ENCODE measurements at regions not wholly inside any gene's neighbourhood (a gene's known extent, or its start where the extent isn't known, plus 50 kb on each side); places are given as distances from the start of the nearest gene placed in this dataset.

DNA sequence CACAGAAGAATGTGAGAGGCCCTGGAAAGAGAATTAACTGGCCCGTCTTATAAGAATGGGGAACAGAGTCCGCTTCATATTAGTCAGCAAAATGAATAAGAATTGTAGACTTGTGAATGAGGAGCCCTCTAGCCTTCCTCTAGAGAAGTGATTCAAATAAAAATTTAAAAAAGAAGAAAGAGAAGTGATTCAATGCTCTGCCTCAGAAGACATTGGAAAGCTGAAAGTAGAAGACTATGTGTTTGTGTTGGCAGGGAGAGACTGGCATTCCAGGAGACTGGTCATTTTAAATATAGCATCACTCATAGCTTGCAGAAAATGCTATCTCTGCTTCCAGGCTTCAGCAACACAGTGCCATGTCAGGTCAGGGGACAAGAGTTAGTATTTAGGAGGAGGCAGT, 190.6 kb upstream of the HS3ST3A1 start:
- TF ChIP-seq POLR2A (IDR thresholded peaks at IDR 0.05) (no peak), POLR2AphosphoS5 (IDR thresholded peaks at IDR 0.05) (no peak)
- TF ChIP-seq, protein P1, sequence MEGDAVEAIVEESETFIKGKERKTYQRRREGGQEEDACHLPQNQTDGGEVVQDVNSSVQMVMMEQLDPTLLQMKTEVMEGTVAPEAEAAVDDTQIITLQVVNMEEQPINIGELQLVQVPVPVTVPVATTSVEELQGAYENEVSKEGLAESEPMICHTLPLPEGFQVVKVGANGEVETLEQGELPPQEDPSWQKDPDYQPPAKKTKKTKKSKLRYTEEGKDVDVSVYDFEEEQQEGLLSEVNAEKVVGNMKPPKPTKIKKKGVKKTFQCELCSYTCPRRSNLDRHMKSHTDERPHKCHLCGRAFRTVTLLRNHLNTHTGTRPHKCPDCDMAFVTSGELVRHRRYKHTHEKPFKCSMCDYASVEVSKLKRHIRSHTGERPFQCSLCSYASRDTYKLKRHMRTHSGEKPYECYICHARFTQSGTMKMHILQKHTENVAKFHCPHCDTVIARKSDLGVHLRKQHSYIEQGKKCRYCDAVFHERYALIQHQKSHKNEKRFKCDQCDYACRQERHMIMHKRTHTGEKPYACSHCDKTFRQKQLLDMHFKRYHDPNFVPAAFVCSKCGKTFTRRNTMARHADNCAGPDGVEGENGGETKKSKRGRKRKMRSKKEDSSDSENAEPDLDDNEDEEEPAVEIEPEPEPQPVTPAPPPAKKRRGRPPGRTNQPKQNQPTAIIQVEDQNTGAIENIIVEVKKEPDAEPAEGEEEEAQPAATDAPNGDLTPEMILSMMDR (IDR thresholded peaks at IDR 0.05): no peak
